Nephron progenitor cell (in vitro differentiated cells): ENCODE measurements at regions not wholly inside any gene's neighbourhood (a gene's known extent, or its start where the extent isn't known, plus 50 kb on each side); places are given as distances from the start of the nearest gene placed in this dataset.

Experiments used
- DNase-seq: peaks from one replicate; pipeline ENCODE4 v3.0.0; 2021
- H3K27ac Mint-ChIP-seq: 2 replicates; pipeline ENCODE4 v1.8.0; 2021; ENCODE audit warnings: mild to moderate bottlenecking, moderate library complexity, mixed read lengths
- H3K27me3 Mint-ChIP-seq: 2 replicates; pipeline ENCODE4 v1.8.0; 2021; ENCODE audit warnings: mild to moderate bottlenecking, low read depth, mixed read lengths; ENCODE audit not compliant: poor library complexity
- H3K36me3 Mint-ChIP-seq: 2 replicates; pipeline ENCODE4 v1.8.0; 2021; ENCODE audit warnings: low read depth, mixed read lengths
- H3K4me1 Mint-ChIP-seq: 2 replicates; pipeline ENCODE4 v1.8.0; 2021; ENCODE audit warnings: mixed read lengths
- H3K4me3 Mint-ChIP-seq: 2 replicates; pipeline ENCODE4 v1.8.0; 2021; ENCODE audit warnings: mild to moderate bottlenecking, moderate library complexity, mixed read lengths
- H3K9me3 Mint-ChIP-seq: 2 replicates; pipeline ENCODE4 v1.8.0; 2021; ENCODE audit warnings: mild to moderate bottlenecking, moderate library complexity, mixed read lengths
- TF ChIP-seq, protein P1 (sequence below): fragments of 200-600 bp; sonication (generic); IDR thresholded peaks from 2 replicates; pipeline ENCODE4 v1.5.0; 2021; ENCODE audit warnings: antibody characterized with exemption

DNA sequence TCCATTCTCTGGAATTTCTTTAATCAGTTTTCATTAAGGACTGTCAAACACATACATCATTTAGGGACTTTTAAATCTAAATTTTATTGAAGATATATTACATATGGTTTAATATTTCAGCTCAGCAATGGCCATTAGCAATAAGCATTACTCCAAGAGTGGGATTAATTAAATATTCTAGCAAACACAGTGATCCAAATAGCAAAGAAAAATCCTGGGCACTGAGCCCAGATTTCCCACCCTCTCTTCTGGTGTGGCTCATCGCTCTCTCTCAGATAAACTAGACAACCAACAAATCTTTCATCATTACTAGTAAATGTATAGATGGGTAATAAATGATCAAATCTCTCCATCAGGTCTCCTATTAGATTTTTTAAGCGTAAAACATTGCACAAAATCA is 53.5 kb upstream of the FOXD3 start:
- no peaks in the 10 kb centered on the region for H3K27me3 Mint-ChIP-seq
- no peak overlapping the region for H3K4me3 Mint-ChIP-seq
- no peaks in the 10 kb centered on the region for H3K4me1 Mint-ChIP-seq
- no peaks in the 10 kb centered on the region for H3K9me3 Mint-ChIP-seq
- TF ChIP-seq, protein P1, sequence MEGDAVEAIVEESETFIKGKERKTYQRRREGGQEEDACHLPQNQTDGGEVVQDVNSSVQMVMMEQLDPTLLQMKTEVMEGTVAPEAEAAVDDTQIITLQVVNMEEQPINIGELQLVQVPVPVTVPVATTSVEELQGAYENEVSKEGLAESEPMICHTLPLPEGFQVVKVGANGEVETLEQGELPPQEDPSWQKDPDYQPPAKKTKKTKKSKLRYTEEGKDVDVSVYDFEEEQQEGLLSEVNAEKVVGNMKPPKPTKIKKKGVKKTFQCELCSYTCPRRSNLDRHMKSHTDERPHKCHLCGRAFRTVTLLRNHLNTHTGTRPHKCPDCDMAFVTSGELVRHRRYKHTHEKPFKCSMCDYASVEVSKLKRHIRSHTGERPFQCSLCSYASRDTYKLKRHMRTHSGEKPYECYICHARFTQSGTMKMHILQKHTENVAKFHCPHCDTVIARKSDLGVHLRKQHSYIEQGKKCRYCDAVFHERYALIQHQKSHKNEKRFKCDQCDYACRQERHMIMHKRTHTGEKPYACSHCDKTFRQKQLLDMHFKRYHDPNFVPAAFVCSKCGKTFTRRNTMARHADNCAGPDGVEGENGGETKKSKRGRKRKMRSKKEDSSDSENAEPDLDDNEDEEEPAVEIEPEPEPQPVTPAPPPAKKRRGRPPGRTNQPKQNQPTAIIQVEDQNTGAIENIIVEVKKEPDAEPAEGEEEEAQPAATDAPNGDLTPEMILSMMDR: no peak
- H3K27ac Mint-ChIP-seq: no peak overlapping the region
- no peaks in the 10 kb centered on the region for H3K36me3 Mint-ChIP-seq
- DNase-seq: no peak

GRCh38 chr1:63269571-63269970 is 52.8 kb upstream of the FOXD3 start:
- no peak for DNase-seq
- Mint-ChIP-seq H3K36me3 (no peaks in the 10 kb centered on the region), H3K27me3 (no peaks in the 10 kb centered on the region), H3K9me3 (no peaks in the 10 kb centered on the region), H3K4me1 (no peaks in the 10 kb centered on the region), H3K4me3 (no peak overlapping the region), H3K27ac (no peak overlapping the region)
- TF ChIP-seq, protein P1: no peak
